ENCODE measurements at regions not wholly inside any gene's neighbourhood (a gene's known extent, or its start where the extent isn't known, plus 50 kb on each side); places are given as distances from the start of the nearest gene placed in this dataset.

DNA sequence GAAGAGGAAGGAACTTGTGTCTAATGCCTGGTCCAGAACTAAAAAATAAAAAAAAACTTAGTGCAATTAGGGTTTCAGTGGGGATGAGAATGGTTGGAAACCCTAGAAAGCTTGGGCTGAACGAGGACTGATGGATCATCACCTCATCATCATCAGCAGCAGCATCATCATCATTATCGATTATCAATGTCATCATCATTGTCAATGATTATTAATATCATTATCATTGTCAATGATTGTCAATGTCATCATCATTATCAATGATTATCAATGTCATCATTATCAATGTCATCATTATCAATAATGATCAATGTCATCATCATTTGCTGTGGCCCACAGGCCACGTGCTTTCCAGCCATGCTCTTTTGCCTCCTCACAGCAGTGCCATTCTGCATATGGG, 952.0 kb upstream of the ZNF722 start:
- TF ChIP-seq, protein P1, sequence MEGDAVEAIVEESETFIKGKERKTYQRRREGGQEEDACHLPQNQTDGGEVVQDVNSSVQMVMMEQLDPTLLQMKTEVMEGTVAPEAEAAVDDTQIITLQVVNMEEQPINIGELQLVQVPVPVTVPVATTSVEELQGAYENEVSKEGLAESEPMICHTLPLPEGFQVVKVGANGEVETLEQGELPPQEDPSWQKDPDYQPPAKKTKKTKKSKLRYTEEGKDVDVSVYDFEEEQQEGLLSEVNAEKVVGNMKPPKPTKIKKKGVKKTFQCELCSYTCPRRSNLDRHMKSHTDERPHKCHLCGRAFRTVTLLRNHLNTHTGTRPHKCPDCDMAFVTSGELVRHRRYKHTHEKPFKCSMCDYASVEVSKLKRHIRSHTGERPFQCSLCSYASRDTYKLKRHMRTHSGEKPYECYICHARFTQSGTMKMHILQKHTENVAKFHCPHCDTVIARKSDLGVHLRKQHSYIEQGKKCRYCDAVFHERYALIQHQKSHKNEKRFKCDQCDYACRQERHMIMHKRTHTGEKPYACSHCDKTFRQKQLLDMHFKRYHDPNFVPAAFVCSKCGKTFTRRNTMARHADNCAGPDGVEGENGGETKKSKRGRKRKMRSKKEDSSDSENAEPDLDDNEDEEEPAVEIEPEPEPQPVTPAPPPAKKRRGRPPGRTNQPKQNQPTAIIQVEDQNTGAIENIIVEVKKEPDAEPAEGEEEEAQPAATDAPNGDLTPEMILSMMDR (IDR thresholded peaks at IDR 0.05): no peak
- TF ChIP-seq POLR2A (IDR thresholded peaks at IDR 0.05): no peak
